ENCODE measurements at regions not wholly inside any gene's neighbourhood (a gene's known extent, or its start where the extent isn't known, plus 50 kb on each side); places are given as distances from the start of the nearest gene placed in this dataset.

DNA sequence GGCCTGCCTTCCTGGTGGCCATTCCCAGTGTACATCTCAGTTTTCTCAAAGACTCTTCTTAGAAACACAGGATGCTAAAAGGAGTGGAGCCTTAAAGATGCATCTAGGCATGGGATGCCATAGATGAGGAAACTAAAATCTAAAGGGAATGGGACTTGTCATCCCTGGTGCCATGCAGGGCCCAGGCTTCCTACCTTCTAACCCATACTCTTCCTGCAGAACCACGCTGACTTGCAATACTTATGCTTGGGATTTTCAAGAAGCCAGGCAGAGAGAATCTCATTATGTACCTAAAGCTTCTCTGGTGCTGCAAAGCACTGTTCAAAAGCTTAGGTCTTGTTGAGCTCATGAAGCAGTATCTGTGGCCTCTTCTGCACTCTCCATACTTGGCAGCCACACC, 329.1 kb downstream of the CYRIA start:
- Histone ChIP-seq H3K79me2 (replicated peaks; ENCODE audit: insufficient read depth, low read length) (no peaks in the 10 kb centered on the region), H3K27ac (ENCODE audit: low read length) (no peak overlapping the region), H3K9ac (ENCODE audit: low read length) (no peak overlapping the region), H3F3A (ENCODE audit: insufficient read depth, low read length, poor library complexity, severe bottlenecking) (no peaks in the 10 kb centered on the region), H3K4me2 (ENCODE audit: low read length) (no peak overlapping the region), H3K27me3 (ENCODE audit: insufficient read depth, low read depth, low read length) (no peaks in the 10 kb centered on the region), H2AFZ (ENCODE audit: low read depth, low read length) (no peak overlapping the region), H3K36me3 (ENCODE audit: insufficient read depth, low read length) (no peaks in the 10 kb centered on the region), H4K20me1 (ENCODE audit: insufficient read depth) (no peaks in the 10 kb centered on the region), H3K9me2 (ENCODE audit: insufficient read depth, low read length) (no peaks in the 10 kb centered on the region), H3K9me3 (ENCODE audit: low read length) (no peaks in the 10 kb centered on the region), H3K4me3 (ENCODE audit: low read length) (no peak overlapping the region)
- TF ChIP-seq REST (IDR thresholded peaks at IDR 0.05; ENCODE audit: borderline replicate concordance) (no peak), SMC3 (conservative IDR thresholded peaks at IDR 0.05; ENCODE audit: poor library complexity) (no peak), MXI1 (conservative IDR thresholded peaks at IDR 0.05; ENCODE audit: poor library complexity, severe bottlenecking) (no peak), POLR2AphosphoS5 (IDR thresholded peaks at IDR 0.05) (no peak), TAF1 (IDR thresholded peaks at IDR 0.05; ENCODE audit: low read depth) (no peak), RAD21 (conservative IDR thresholded peaks at IDR 0.05) (no peak)

DNA sequence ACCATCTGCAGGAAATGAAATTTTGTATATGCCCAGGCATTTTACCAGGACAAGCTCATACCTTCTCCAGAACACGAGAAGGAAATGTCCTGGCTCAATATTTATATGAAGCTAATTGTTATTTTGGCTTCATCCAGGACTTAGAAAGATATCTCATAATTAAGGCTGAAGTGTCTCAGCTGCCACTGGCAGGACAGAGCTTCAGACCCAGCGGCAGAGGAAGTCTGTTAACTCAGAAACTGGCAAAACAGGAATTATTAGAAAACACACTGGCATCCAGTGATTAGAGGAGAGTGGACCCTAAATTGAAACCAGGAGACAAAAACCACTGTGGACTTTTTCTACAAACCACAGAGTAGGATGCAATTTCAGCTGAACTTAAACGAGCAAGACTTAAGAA, 329.7 kb downstream of the CYRIA start:
- Histone ChIP-seq H4K20me1 (ENCODE audit: insufficient read depth) (no peaks in the 10 kb centered on the region), H3K27ac (ENCODE audit: low read length) (no peak overlapping the region), H3K79me2 (replicated peaks; ENCODE audit: insufficient read depth, low read length) (no peaks in the 10 kb centered on the region), H3K27me3 (ENCODE audit: insufficient read depth, low read depth, low read length) (no peaks in the 10 kb centered on the region), H3K36me3 (ENCODE audit: insufficient read depth, low read length) (no peaks in the 10 kb centered on the region), H3F3A (ENCODE audit: insufficient read depth, low read length, poor library complexity, severe bottlenecking) (no peaks in the 10 kb centered on the region), H3K9me3 (ENCODE audit: low read length) (no peaks in the 10 kb centered on the region), H2AFZ (ENCODE audit: low read depth, low read length) (no peak overlapping the region), H3K9ac (ENCODE audit: low read length) (no peak overlapping the region), H3K4me3 (ENCODE audit: low read length) (no peak overlapping the region), H3K9me2 (ENCODE audit: insufficient read depth, low read length) (no peaks in the 10 kb centered on the region), H3K4me2 (ENCODE audit: low read length) (no peak overlapping the region)
- TF ChIP-seq, protein P1, sequence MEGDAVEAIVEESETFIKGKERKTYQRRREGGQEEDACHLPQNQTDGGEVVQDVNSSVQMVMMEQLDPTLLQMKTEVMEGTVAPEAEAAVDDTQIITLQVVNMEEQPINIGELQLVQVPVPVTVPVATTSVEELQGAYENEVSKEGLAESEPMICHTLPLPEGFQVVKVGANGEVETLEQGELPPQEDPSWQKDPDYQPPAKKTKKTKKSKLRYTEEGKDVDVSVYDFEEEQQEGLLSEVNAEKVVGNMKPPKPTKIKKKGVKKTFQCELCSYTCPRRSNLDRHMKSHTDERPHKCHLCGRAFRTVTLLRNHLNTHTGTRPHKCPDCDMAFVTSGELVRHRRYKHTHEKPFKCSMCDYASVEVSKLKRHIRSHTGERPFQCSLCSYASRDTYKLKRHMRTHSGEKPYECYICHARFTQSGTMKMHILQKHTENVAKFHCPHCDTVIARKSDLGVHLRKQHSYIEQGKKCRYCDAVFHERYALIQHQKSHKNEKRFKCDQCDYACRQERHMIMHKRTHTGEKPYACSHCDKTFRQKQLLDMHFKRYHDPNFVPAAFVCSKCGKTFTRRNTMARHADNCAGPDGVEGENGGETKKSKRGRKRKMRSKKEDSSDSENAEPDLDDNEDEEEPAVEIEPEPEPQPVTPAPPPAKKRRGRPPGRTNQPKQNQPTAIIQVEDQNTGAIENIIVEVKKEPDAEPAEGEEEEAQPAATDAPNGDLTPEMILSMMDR (IDR thresholded peaks at IDR 0.05; ENCODE audit: poor library complexity, severe bottlenecking) = no peak
- TF ChIP-seq EP300 (conservative IDR thresholded peaks at IDR 0.05; ENCODE audit: poor library complexity, severe bottlenecking) (no peak), SMC3 (conservative IDR thresholded peaks at IDR 0.05; ENCODE audit: poor library complexity) (no peak), RAD21 (conservative IDR thresholded peaks at IDR 0.05) (no peak), POLR2AphosphoS5 (IDR thresholded peaks at IDR 0.05) (no peak), EZH2 (IDR thresholded peaks at IDR 0.05; ENCODE audit: borderline replicate concordance, insufficient read depth, low read length, poor library complexity, severe bottlenecking) (no peak), MXI1 (conservative IDR thresholded peaks at IDR 0.05; ENCODE audit: poor library complexity, severe bottlenecking) (no peak), REST (IDR thresholded peaks at IDR 0.05; ENCODE audit: borderline replicate concordance) (no peak), TAF1 (IDR thresholded peaks at IDR 0.05; ENCODE audit: low read depth) (no peak)
